Right atrium auricular region (tissue), 2 donors: ENCODE measurements at regions not wholly inside any gene's neighbourhood (a gene's known extent, or its start where the extent isn't known, plus 50 kb on each side); places are given as distances from the start of the nearest gene placed in this dataset.

Experiments
- DNase-seq: peaks from one replicate; pipeline ENCODE4 v3.0.0-alpha.2; 2019; ENCODE audit warnings: low spot score
- H3K27ac ChIP-seq, 2 donors: fragments of 200-600 bp; sonication (generic); 1 replicate in 1 of 2; 2 replicates in 1 of 2; pipeline ENCODE4 v1.5.1; 2016 to 2019
- H3K27me3 ChIP-seq, 2 donors: fragments of 200-600 bp; sonication (generic); one replicate each; pipeline versions ENCODE4 v1.5.1 to v1.6.0; 2017 to 2019
- H3K36me3 ChIP-seq: fragments of 200-600 bp; sonication (generic); one replicate; pipeline ENCODE4 v1.5.1; 2016
- H3K4me1 ChIP-seq, 2 donors: fragments of 200-600 bp; sonication (generic); one replicate each; pipeline versions ENCODE4 v1.5.1 to v1.6.0; 2017 to 2019
- H3K4me3 ChIP-seq, 2 donors: fragments of 200-600 bp; sonication (generic); 1 replicate in 1 of 2; 2 replicates in 1 of 2; pipeline ENCODE4 v1.5.1; 2017 to 2019; ENCODE audit warnings: mild to moderate bottlenecking in 1 of 2, moderate library complexity in 1 of 2
- H3K9me3 ChIP-seq, 2 donors: fragments of 200-600 bp; sonication (generic); one replicate each; pipeline ENCODE4 v1.5.1; 2019
- CTCF ChIP-seq, 2 donors: fragments of 200-600 bp; sonication (generic); IDR thresholded peaks; one replicate each; pipeline ENCODE4 v1.5.1; 2019; ENCODE audit warnings: antibody characterized with exemption in 2 of 2

GRCh38 chr2:220219371-220219770 is 591.9 kb downstream of the SLC4A3 start:
- TF ChIP-seq CTCF (IDR thresholded peaks at IDR 0.05): no peak

GRCh38 chr2:220220009-220220408 is 592.6 kb downstream of the SLC4A3 start:
- Histone ChIP-seq H3K9me3 (no peaks in the 10 kb centered on the region), H3K36me3 (no peaks in the 10 kb centered on the region), H3K27ac (no peak overlapping the region), H3K4me1 (no peaks in the 10 kb centered on the region), H3K4me3 (no peak overlapping the region), H3K27me3 (no peaks in the 10 kb centered on the region)
- no peak for TF ChIP-seq CTCF (IDR thresholded peaks at IDR 0.05)
- DNase-seq: no peak

More at GRCh38 chr2:220219371-220219770, 591.9 kb downstream of the SLC4A3 start:
- Histone ChIP-seq H3K36me3 (no peaks in the 10 kb centered on the region), H3K27me3 (no peaks in the 10 kb centered on the region), H3K27ac (no peak overlapping the region), H3K4me3 (no peak overlapping the region), H3K9me3 (no peaks in the 10 kb centered on the region), H3K4me1 (no peaks in the 10 kb centered on the region)
- no peak for DNase-seq

GRCh38 chr2:220221992-220222391 is 594.6 kb downstream of the SLC4A3 start:
- no peaks in the 10 kb centered on the region for H3K27me3 ChIP-seq
- no peaks in the 10 kb centered on the region for H3K4me1 ChIP-seq
- no peak overlapping the region for H3K27ac ChIP-seq
- H3K36me3 ChIP-seq: no peaks in the 10 kb centered on the region
- DNase-seq: no peak
- no peak for TF ChIP-seq CTCF (IDR thresholded peaks at IDR 0.05)
- H3K9me3 ChIP-seq: no peaks in the 10 kb centered on the region
- H3K4me3 ChIP-seq: no peak overlapping the region

- H3K36me3 ChIP-seq: no peaks in the 10 kb centered on the region
- TF ChIP-seq CTCF (IDR thresholded peaks at IDR 0.05): no peak
- no peaks in the 10 kb centered on the region for H3K9me3 ChIP-seq
- no peak overlapping the region for H3K27ac ChIP-seq
- no peaks in the 10 kb centered on the region for H3K27me3 ChIP-seq
- no peaks in the 10 kb centered on the region for H3K4me1 ChIP-seq
- no peak for DNase-seq
- no peak overlapping the region for H3K4me3 ChIP-seq
Observed at GRCh38 chr2:220224691-220225543, 597.5 kb downstream of the SLC4A3 start.

- DNase-seq: no peak
- H3K9me3 ChIP-seq: no peaks in the 10 kb centered on the region
- H3K27me3 ChIP-seq: no peaks in the 10 kb centered on the region
- H3K4me1 ChIP-seq: no peaks in the 10 kb centered on the region
- H3K27ac ChIP-seq: no peak overlapping the region
- H3K4me3 ChIP-seq: no peak overlapping the region
- no peak for TF ChIP-seq CTCF (IDR thresholded peaks at IDR 0.05)
- H3K36me3 ChIP-seq: no peaks in the 10 kb centered on the region
Observed at GRCh38 chr2:220226076-220226475, 598.6 kb downstream of the SLC4A3 start.

- H3K4me3 ChIP-seq: no peak overlapping the region
- H3K4me1 ChIP-seq: no peaks in the 10 kb centered on the region
- H3K36me3 ChIP-seq: no peaks in the 10 kb centered on the region
- no peaks in the 10 kb centered on the region for H3K9me3 ChIP-seq
- no peak for TF ChIP-seq CTCF (IDR thresholded peaks at IDR 0.05)
- H3K27me3 ChIP-seq: no peaks in the 10 kb centered on the region
- no peak for DNase-seq
- no peak overlapping the region for H3K27ac ChIP-seq
Observed at GRCh38 chr2:220226546-220226945, 599.1 kb downstream of the SLC4A3 start.
